Spleen (tissue), 11 donors: ENCODE measurements at regions not wholly inside any gene's neighbourhood (a gene's known extent, or its start where the extent isn't known, plus 50 kb on each side); places are given as distances from the start of the nearest gene placed in this dataset.
"Not testable (repeated sequence)": the region's sequence is repeated elsewhere in the genome, so short reads cannot be mapped to it uniquely, and the experiment has no call there.

Source experiments
- DNase-seq: peaks from one replicate; pipeline ENCODE4 v3.0.0-alpha.2; 2020
- H3K27ac ChIP-seq, 8 donors: fragments of 200-600 bp; sonication (generic) in 7 of 8; 1 replicate in 4 of 8; 2 replicates in 4 of 8; pipeline versions ENCODE4 v1.5.0 to v1.8.0; 2016 to 2021; ENCODE audit warnings: inconsistent platforms in 4 of 8, mild to moderate bottlenecking in 4 of 8, moderate library complexity in 1 of 8
- H3K27me3 ChIP-seq, 7 donors: fragments of 200-600 bp; sonication (generic) in 6 of 7; replicated peaks in 1 of 7; 1 replicate in 4 of 7; 2 replicates in 3 of 7; pipeline versions ENCODE4 v1.5.0 to v1.8.0; 2016 to 2021; ENCODE audit warnings: inconsistent platforms in 3 of 7, mild to moderate bottlenecking in 1 of 7
- H3K36me3 ChIP-seq, 6 donors: fragments of 200-600 bp; sonication (generic) in 5 of 6; 1 replicate in 4 of 6; 2 replicates in 2 of 6; pipeline versions ENCODE4 v1.5.0 to v1.8.0; 2016 to 2021; ENCODE audit warnings: inconsistent platforms in 2 of 6
- H3K4me1 ChIP-seq, 6 donors: fragments of 200-600 bp; sonication (generic) in 5 of 6; 1 replicate in 3 of 6; 2 replicates in 3 of 6; pipeline versions ENCODE4 v1.5.0 to v1.8.0; 2016 to 2021; ENCODE audit warnings: inconsistent platforms in 3 of 6
- H3K4me3 ChIP-seq, 8 donors: fragments of 200-600 bp; sonication (generic) in 7 of 8; 1 replicate in 4 of 8; 2 replicates in 4 of 8; pipeline versions ENCODE4 v1.5.0 to v1.8.0; 2016 to 2021; ENCODE audit warnings: inconsistent platforms in 4 of 8, mild to moderate bottlenecking in 4 of 8, moderate library complexity in 2 of 8
- H3K9me3 ChIP-seq, 8 donors: fragments of 200-600 bp; sonication (generic) in 7 of 8; 1 replicate in 4 of 8; 2 replicates in 4 of 8; pipeline versions ENCODE4 v1.5.0 to v1.8.0; 2016 to 2021; ENCODE audit warnings: inconsistent platforms in 4 of 8
- CTCF ChIP-seq, 11 experiments: fragments of 200-600 bp in 7 of 11; fragments of 450-650 bp in 4 of 11; sonication (generic) in 4 of 11; IDR thresholded peaks in 8 of 11; conservative IDR thresholded peaks in 3 of 11; 1 replicate in 7 of 11; 2 replicates in 4 of 11; pipeline versions ENCODE4 v1.4.0 to v1.8.0; 2016 to 2021; ENCODE audit warnings: antibody characterized with exemption in 11 of 11, inconsistent platforms in 4 of 11, mild to moderate bottlenecking in 1 of 11
- POLR2A ChIP-seq, 3 donors: fragments of 450-650 bp; IDR thresholded peaks; one replicate each; pipeline ENCODE4 v1.5.1; 2017; ENCODE audit warnings: antibody characterized with exemption in 3 of 3, mild to moderate bottlenecking in 1 of 3
- POLR2AphosphoS5 ChIP-seq, 3 donors: sonication (generic); formaldehyde crosslinking; IDR thresholded peaks; one replicate each; pipeline ENCODE4 v1.5.1; 2017; ENCODE audit warnings: antibody characterized with exemption in 3 of 3
- WGBS, 5 donors: extraction: QIAGEN DNeasy Blood & Tissue Kit in 3 of 5; methylation state at CpG; one replicate each; pipeline versions ENCODE4 v1.1.5 to v1.1.7; 2013 to 2018; 5-methylcytosine and 5-hydroxymethylcytosine counted together
- intact Hi-C: fragments of 100-400 bp; cut with DNase I; formaldehyde crosslinking; loops from one replicate; pipeline ENCODE4 v1.15.0; 2023; ENCODE audit warnings: low total_unique reads
- donor health status: healthy with polysubstance abuse.
- donor health status: DM: no; HTN: no; CAD: no; lungs with moderate emphysema.
- donor health status: DM: no; HTN: no; CAD: no.
- donor health status: Bipolar disorder and iron deficiency.
- donor health status: healthy.
- donor health status: DM: no; HTN: no; CAD: no.
- donor health status: DM: yes; HTN: yes; CAD: no.

GRCh38 chr1:65606426-65606825 is 186.0 kb downstream of the LEPR start:
- Histone ChIP-seq H3K4me3 (no peak overlapping the region), H3K4me1 (no peaks in the 10 kb centered on the region), H3K9me3 (no peaks in the 10 kb centered on the region), H3K36me3 (no peaks in the 10 kb centered on the region), H3K27ac (no peak overlapping the region), H3K27me3 (no peaks in the 10 kb centered on the region)
- TF ChIP-seq POLR2AphosphoS5 (IDR thresholded peaks at IDR 0.05), result no peak
- no peak for TF ChIP-seq POLR2A (IDR thresholded peaks at IDR 0.05)
- TF ChIP-seq CTCF (IDR thresholded peaks at IDR 0.05 in 8 of 11, conservative IDR thresholded peaks at IDR 0.05 in 3 of 11), result no peak
- WGBS, 5 donors, result 75 to 84% (median 80%) methylated on average over 3 of the region's 3 CpGs
- DNase-seq, result no peak
- intact Hi-C loops, result no loop called here

DNA sequence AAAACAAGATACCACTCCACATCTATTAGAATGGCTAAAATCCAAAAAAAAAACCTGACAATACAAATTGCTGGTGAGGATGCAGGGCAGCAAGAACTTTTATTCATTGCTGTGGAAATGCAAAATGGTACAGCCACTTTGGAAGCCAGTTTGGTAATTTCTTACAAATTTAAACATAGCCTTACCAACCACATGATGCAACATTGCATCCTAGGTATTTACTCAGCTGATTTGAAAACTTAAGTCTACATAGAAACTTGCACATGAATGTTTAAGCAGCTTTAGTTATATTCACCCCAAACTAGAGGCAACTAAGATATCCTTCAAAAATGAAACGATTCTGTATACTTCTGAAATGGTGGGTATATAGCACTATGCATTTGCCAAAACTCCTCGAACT is 178.8 kb upstream of the PDE4B start:
- H3K4me1 ChIP-seq, result no peaks in the 10 kb centered on the region
- no peak overlapping the region for H3K4me3 ChIP-seq
- H3K36me3 ChIP-seq, result no peaks in the 10 kb centered on the region
- no peak for DNase-seq
- H3K9me3 ChIP-seq, result no peaks in the 10 kb centered on the region
- no peaks in the 10 kb centered on the region for H3K27me3 ChIP-seq
- H3K27ac ChIP-seq, result no peak overlapping the region
- 84 to 92% (median 88%) methylated on average over 2 of the region's 2 CpGs for WGBS, 5 donors
- no peak for TF ChIP-seq POLR2A (IDR thresholded peaks at IDR 0.05)
- no peak for TF ChIP-seq POLR2AphosphoS5 (IDR thresholded peaks at IDR 0.05)
- TF ChIP-seq CTCF (IDR thresholded peaks at IDR 0.05 in 8 of 11, conservative IDR thresholded peaks at IDR 0.05 in 3 of 11), result no peak
- intact Hi-C loops, result no loop called here

- intact Hi-C loops, result no loop called here
- Histone ChIP-seq H3K4me1 (no peaks in the 10 kb centered on the region), H3K27me3 (no peaks in the 10 kb centered on the region), H3K27ac (no peak overlapping the region), H3K36me3 (no peaks in the 10 kb centered on the region), H3K4me3 (no peak overlapping the region), H3K9me3 (no peaks in the 10 kb centered on the region)
- WGBS, 5 donors, result 34 to 43% (median 39%) methylated on average over 2 of the region's 2 CpGs
- no peak for DNase-seq
- TF ChIP-seq POLR2A (IDR thresholded peaks at IDR 0.05) (no peak), CTCF (IDR thresholded peaks at IDR 0.05 in 8 of 11, conservative IDR thresholded peaks at IDR 0.05 in 3 of 11) (no peak), POLR2AphosphoS5 (IDR thresholded peaks at IDR 0.05) (no peak)
These were observed 176.8 kb upstream of the PDE4B start for GRCh38 chr1:65615859-65616258.

GRCh38 chr1:65621721-65622120 is 171.0 kb upstream of the PDE4B start:
- DNase-seq, H3K36me3 ChIP-seq, intact Hi-C loops, H3K27me3 ChIP-seq, H3K4me3 ChIP-seq, H3K27ac ChIP-seq, H3K4me1 ChIP-seq, H3K9me3 ChIP-seq: not testable (repeated sequence)
- 56 to 90% (median 76%) methylated on average over 1 of the region's 1 CpG for WGBS, 5 donors

DNA sequence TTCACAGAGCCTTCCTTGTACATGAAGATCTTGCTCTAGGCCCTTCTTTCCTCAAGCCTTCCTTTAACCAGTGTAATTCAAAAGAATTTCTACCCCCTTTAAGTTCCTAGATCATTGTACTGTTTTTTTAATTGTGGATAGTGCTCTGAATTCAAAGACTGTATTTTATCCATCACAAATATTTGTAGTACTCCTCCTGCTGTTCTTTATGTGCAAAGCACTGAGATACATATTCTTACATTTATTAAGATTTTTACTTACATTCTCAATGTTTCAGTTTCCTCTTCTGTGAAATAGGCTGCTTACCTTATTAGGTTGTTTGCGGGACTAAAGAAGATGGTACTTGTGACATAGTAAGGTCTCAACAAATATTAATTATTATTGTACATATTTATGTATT is 168.8 kb upstream of the PDE4B start:
- DNase-seq, result no peak
- WGBS, 5 donors, result 95 to 100% (median 98%) methylated on average over 1 of the region's 1 CpG
- no peaks in the 10 kb centered on the region for H3K9me3 ChIP-seq
- TF ChIP-seq POLR2AphosphoS5 (IDR thresholded peaks at IDR 0.05) (no peak), CTCF (IDR thresholded peaks at IDR 0.05 in 8 of 11, conservative IDR thresholded peaks at IDR 0.05 in 3 of 11) (no peak), POLR2A (IDR thresholded peaks at IDR 0.05) (no peak)
- H3K27me3 ChIP-seq, result no peaks in the 10 kb centered on the region
- intact Hi-C loops, result no loop called here
- no peak overlapping the region for H3K4me3 ChIP-seq
- no peaks in the 10 kb centered on the region for H3K4me1 ChIP-seq
- no peak overlapping the region for H3K27ac ChIP-seq
- no peaks in the 10 kb centered on the region for H3K36me3 ChIP-seq
